ENCODE measurements at regions not wholly inside any gene's neighbourhood (a gene's known extent, or its start where the extent isn't known, plus 50 kb on each side); places are given as distances from the start of the nearest gene placed in this dataset.

GRCh38 chr12:124096869-124097434, 123.9 kb downstream of the ZNF664 start:
- no peak for FAIRE-seq

- no peak for FAIRE-seq
These were observed 124.7 kb downstream of the ZNF664 start for GRCh38 chr12:124097701-124098100.

GRCh38 chr12:124098101-124098757, 125.2 kb downstream of the ZNF664 start:
- no peak for FAIRE-seq

- FAIRE-seq = no peak
These were observed 125.9 kb downstream of the ZNF664 start for GRCh38 chr12:124098887-124099286.

- no peak for FAIRE-seq
These were observed 126.6 kb downstream of the ZNF664 start for GRCh38 chr12:124099661-124100060.

- FAIRE-seq = no peak
These were observed 127.7 kb downstream of the ZNF664 start for GRCh38 chr12:124100572-124101178.

GRCh38 chr12:124105546-124105945, 132.5 kb downstream of the ZNF664 start:
- no peak for FAIRE-seq

GRCh38 chr12:124107351-124107750, 134.3 kb downstream of the ZNF664 start:
- no peak for FAIRE-seq

GRCh38 chr12:124109760-124110159, 136.7 kb downstream of the ZNF664 start:
- no peak for FAIRE-seq

GRCh38 chr12:124110372-124110883, 137.4 kb downstream of the ZNF664 start:
- FAIRE-seq = no peak

GRCh38 chr12:124111006-124111405, 138.0 kb downstream of the ZNF664 start:
- no peak for FAIRE-seq

- FAIRE-seq = no peak
These were observed 141.3 kb downstream of the ZNF664 start for GRCh38 chr12:124114316-124114715.

GRCh38 chr12:124115496-124115895, 142.5 kb downstream of the ZNF664 start:
- FAIRE-seq = no peak

GRCh38 chr12:124115976-124116690, 143.1 kb downstream of the ZNF664 start:
- no peak for FAIRE-seq

- FAIRE-seq = no peak
These were observed 147.7 kb downstream of the ZNF664 start for GRCh38 chr12:124120739-124121138.

- no peak for FAIRE-seq
These were observed 149.7 kb downstream of the ZNF664 start for GRCh38 chr12:124122722-124123121.

- no peak for FAIRE-seq
These were observed 150.4 kb downstream of the ZNF664 start for GRCh38 chr12:124123296-124124000.

GRCh38 chr12:124125203-124125871, 152.3 kb downstream of the ZNF664 start:
- no peak for FAIRE-seq

- no peak for FAIRE-seq
These were observed 154.1 kb downstream of the ZNF664 start for GRCh38 chr12:124126950-124127655.

GRCh38 chr12:124129132-124129531, 156.1 kb downstream of the ZNF664 start:
- no peak for FAIRE-seq

All from A204.1 (cell line).